HK-2 (cell line): ENCODE measurements at regions not wholly inside any gene's neighbourhood (a gene's known extent, or its start where the extent isn't known, plus 50 kb on each side); places are given as distances from the start of the nearest gene placed in this dataset.

Experiments used
- DNase-seq: peaks from one replicate; pipeline ENCODE4 v3.0.0-alpha.2; 2018; ENCODE audit not compliant: unreplicated experiment

DNA sequence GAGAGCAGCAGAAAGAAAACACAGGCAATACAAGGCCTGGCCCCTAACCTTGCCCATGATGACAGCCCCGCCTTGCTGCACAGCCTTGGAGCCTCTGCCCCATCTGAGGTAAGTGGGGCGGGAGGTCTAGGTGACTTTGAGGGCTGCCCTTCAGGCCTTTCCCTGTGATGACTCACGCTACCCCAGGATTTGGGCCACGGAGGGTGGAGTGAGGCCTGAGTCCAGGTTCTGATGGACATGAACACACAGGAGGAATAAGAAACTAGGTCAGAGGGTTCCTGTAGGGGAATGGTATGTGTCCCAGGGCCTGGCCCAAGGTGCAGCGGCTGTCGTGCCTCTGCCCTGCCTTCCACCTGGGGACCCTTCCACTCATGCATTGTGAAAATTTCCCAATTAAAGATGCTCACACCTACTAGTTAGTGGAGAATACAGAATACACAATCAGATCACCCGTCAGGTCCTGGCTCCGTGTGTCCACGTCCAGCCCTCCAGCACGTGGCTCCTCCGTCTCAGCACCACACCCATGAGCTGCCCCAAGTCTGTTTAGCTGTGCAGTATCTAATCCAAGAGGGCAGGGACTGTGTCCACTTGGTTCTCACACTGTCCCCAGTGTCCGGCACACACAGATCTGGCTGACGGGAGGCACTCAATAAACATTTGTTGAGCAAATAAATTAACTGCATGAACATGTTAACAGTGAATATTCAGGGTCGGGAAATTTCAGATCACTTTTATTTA, 111.0 kb downstream of the CHST1 start:
- no peak for DNase-seq

DNA sequence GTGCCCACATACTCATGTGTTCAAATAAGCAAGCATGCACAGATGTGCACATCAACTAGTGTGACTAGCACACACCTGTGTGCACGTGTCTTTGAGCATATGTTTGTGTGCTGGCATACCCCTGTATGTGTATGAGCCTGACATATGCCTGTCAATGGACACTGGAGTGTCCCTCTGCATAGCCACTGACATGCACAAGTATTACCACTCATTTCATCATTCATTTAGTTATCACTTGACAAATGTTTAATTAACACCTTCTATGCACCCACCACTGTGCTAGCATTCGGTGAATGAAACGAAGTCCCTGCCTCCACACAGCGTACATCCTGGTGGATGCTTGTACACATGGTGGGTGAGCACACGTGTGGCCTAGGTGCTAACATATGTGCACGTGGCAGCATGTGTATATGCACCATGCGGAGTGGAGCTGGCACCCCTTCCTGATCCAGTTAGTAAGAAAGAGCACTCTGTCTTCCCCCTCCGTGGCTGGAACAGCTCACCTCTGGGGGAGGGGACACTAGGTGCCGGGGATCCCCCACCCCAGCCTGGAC, 112.0 kb downstream of the CHST1 start:
- DNase-seq, result no peak

DNA sequence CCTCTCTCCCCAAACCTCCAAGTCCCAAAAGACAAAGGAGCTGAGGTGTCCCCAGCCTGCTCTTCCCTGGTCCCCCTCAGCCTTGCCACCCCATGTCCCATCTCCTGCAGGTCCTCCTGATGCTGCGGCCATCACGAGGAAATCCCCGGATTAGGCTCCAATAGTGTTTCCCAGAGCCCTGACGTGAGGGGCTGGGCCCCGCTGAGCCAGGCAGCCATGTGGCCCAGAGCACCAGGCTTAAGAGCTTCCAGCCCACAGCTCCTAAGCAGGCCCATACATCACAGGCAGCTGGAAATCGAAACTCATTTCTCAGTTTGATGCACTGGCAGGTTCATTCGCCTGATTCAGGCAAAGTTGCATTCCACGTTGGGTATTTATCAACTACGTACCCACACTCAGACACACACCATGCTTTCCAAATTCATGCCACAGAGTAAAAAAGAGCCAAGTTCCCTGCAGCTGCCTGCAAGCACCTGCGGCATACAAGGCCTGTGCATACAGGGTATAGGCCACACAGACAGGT, 114.2 kb downstream of the CHST1 start:
- DNase-seq, result no peak

DNA sequence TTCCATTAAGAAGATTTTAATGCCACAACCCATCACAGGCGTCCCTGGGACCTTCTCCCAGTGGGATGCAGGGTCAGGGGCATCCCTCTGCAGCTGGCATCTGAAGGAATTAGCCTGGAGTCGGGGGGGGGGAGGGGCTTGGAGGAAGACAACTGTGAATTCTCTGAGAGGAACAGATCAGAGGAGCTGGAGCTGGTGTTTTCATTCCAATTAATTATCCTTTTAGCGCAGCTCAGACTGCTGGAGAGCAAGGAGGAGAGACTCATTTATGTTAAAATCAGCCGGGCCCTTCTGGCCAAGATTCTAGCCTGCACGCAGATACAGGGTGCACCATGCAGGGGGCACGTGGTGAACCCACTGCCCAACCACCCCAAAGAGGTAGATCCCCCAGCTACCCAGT, 116.2 kb downstream of the CHST1 start:
- no peak for DNase-seq

DNA sequence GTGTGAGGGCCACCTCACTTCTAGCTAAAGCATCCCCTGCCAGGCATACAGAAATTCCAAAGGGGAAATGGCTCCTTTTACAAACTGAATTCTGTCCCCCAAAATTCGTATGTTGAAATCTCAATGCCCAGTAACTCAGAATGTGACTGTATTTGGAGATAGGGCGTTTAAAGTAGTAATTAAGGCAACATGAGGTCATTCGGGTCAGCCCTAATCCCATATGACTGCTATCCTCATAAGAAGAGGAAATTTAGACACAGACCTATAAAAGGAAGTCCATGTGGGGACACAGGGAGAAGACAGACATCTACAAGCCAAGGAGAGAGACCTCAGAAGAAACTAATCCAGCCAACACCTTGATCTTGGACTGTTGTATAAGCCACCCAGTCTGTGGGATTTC, 119.1 kb downstream of the CHST1 start:
- no peak for DNase-seq

DNA sequence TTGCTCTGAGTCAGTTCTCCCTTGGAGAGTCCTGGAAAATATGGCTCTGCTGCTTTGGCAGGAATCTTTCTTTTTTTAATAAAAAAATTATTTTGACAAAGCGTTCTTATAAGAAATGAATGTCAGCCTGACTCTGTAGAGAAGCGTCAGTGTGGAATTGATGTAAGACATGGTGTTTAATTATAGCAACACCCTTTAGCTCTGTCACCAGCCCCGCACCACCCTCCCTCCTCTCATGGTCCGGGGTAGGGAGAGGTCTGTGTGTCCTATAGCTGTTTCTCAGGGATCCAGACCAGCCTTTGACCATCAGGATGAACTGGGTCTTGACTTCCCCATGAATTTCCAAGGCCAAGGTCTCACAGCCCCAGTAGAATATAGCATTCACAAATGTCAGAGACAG, 120.6 kb downstream of the CHST1 start:
- no peak for DNase-seq

DNA sequence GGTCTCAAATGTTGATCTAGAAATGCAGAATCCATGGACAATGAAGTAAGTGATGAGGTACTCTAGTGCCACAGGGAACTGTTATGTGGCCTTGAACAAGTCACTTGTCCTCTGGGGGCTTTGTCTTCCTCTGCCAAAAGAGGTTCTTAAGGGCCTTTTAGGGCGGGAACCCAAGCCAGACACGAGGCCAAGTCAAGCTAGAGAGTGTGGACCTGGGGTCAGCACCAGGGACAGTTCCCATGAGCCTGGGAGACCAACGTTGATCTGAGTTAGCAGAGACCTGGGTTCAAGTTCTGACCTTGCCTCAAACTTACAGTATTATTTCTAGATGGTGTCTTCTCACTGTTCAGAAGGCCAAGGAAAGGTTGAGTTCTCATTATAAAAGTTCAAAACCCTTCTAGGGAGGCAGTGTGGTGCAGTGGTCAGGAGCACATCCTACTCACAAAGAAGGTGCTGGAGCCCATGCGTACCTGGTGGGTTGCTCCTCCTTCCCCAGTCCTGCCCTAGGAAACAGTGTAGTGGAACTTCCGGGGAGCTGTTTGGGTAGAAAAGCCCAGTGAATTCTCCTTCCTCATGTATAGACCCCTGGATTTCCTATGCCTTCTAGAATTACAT, 121.5 kb downstream of the CHST1 start:
- DNase-seq, result peak; percentile 8

DNA sequence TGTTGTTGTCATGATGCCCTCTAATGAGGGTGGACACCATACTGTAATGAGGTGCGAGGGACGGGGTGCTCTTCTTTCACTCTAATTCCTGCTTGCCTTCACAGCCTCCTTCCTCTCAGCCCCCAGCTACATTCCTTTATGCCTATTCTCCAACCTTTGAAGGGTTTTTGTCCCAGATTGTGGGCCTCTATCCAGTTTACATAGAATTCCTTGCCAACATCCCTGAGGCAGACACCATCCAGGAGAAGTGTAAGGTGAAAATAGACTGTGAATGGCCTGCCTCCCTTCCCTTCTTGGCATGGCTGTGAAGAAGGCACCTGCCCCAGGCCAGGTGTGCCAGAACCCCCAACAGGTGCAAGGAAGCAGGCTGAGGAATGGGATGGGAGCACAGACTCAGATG, 122.3 kb downstream of the CHST1 start:
- no peak for DNase-seq

DNA sequence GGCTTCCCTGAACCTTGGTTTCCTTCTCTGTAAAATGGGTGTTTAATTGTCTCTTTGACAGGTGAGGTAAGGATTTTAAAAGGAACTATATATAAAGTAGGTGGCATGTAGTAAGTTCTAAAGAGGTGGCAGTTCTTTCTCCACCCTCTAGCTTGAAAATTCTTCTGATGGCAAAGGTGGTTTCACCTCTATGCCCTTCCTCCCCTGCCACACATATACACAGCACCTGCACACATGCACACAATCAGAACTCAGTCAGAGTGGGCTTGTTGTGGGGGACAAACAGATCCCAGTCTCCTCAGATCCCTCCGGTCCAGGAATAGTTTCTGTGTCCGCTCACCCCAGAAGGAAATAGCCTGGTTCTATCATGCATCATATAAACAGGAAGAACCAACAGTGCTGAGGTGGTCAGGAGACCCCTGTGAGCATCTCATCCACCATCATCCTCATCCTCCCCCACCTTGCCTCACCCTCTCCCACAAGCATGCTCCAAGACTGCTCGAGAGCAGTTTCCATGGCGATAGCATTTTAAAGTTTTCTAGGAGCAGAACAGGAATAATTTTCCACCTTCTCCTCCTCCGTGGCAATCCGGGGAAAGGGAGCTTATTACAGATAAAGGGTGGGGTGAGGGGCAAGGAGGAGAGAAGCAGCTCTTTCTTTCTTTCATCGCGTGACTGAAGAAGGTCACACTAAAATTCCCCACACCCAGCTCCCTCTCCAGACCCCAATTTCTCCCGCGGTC, 123.6 kb downstream of the CHST1 start:
- DNase-seq, result no peak

DNA sequence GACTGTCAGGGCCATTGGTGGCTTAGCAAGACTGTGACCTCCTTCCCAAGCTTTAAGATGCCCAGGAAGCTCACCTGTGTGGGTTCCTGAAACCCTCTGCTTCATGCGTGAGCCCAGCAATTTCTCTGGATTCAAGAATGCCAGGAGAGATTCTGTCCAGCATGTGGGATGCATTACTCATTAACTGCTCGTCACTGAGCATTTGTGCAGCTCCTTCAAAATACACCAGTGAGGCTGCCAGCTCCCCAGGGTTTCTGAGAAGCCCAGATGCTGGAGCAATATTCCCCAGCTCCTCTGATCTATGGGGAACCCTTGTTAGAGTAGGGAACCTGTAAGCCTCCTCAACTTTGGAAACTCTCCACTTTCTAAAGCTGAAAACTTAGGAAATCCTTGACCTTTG, 126.5 kb downstream of the CHST1 start:
- no peak for DNase-seq

DNA sequence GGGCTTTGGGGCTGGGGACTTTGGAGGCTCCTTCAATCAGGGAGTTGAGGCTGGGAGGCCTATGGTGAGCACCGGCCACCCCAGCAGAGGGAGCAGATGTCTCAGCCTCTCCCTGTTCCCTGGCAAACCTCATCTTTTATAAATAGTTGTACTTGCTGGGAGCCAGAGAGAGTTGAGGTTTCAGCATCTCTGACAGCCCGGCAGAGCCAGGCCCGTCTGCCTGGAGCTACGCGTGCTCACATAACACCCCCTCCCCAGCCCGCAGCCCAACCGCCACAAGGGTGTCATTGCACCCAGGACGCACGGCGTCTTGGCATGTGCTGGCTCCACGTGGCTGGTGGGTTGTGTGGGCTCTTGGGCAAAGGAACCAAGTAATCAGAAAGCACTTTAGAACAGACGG, 127.1 kb downstream of the CHST1 start:
- DNase-seq, result no peak

DNA sequence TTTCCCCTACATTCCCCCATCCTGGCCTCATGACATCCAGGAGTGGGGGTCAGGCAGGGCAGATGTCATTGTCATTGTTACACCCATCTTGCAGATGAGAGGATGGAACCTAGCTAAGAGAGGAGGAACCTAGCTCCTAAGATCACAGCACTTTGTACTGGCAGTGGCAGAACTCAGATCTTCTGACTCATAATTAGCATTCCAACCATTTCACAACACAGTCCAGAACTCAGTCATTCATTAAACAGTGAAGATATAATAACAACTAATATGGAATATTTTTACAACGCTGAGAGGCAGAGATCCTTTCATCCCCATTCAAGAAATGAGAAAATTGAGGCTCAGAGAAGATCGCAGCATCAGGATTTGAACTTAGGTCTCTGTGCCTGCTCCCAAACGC, 127.8 kb downstream of the CHST1 start:
- DNase-seq, result no peak

DNA sequence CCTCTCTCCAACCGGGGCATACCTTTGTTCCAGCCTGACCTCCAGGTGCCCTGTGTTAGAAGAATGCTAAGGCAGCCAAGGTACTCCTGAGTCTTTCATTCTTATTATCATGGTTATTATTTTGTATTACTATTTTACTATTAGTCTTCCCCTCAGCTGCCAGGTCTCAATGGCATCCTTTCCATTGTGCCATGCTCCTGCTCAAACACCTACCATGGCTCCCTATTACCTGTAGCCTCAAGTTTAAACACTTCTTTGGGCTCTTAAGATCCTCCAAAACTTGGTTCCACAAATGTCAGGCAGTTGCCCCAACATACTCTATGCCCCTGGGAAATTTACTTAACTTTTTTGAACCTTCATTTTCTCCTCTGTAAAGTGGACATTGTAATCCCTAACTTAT, 130.4 kb downstream of the CHST1 start:
- DNase-seq, result no peak

DNA sequence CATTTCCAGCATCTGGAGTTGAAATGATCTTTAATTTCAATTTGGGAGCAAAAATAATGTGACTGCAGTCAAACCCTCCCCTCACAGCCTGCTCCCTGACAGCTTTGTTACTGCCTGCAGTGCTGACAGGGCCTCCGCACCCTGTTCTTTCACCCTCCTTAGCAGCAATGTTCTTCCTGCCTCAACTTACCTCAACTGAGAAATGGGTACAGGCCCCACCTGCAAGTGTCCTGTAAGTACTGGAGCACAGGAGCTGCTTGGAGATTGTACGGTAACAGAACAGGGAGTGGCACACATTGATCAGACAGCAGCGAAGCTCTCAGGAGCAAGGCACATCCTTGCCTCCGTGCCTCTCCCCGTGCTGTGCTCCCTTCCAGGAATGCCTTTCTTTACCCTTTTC, 131.3 kb downstream of the CHST1 start:
- no peak for DNase-seq

DNA sequence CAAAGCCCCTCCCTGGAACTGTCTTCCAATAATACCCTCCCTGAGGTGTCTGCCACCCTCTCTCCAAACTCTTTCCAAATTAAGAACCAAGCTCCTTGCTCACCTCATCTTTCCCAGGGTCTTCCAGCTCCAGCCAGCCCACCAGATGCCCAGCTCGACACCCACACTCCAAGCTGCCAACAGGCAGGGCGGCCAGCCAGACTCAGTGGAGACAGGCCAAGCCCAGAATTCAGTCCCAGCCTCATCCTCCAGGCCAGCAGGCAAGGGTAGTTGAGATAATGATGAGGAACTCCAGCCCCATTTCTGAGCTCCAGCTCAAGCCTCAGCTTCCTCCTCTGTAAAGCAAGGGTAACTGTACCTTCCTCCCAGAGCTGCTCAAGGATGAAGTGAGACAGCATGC, 132.9 kb downstream of the CHST1 start:
- DNase-seq, result no peak

DNA sequence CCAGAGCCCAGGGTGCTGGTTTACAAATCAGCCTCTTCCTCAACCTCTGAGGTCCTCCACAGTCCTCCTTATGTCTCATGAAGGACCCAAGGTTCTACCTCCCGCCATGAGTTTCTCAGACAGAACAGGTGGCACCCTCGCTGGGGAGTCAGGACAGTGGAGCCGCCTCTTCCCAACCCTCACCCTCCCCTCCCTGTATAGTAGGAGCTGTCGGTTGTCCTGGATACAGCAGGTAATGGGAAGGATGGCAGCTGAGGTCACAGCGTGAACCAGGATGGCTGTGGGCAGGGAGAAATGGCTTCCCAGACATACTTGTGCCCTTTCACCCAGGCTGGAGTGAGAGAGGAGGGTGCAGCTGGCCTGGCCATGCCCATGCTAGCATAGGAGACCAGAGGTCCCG, 134.6 kb downstream of the CHST1 start:
- no peak for DNase-seq

DNA sequence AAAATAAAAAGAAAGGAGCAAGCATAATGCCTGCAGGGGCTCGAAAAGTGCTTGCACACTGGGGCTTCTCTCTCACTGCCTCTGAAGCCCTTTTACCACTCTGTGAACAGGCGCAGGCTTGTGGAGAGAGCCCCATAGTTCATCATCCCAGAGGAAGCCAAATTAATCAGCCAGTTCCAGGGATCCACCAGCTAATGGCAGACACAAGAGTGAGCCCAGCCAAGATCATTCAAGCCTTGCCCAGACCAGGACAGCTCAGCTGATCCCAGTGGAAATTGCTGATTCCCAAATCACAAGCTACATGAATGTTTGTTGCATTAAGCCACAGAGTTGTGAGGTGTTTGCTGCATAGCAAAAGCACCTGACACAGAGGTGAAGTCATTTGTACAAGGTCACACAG, 135.3 kb downstream of the CHST1 start:
- no peak for DNase-seq

DNA sequence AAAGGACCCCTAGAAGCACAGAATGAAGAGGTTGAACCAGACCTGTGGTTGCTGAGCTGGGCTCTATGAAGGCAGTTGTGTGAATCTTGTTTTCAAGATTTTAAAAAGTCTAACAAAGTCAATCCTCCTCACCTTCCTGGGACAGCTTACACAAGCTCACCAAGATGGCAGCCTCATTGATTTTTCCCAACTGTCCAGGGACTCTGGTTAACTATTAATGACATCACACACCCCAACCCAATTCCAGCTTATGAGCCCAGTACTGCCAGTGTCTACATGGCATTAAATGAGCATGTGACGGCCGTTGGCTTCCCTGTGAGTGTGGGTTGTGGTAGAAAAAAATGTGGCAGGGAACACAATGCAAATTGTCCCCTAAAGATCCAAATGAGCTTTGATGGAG, 137.0 kb downstream of the CHST1 start:
- DNase-seq, result no peak

DNA sequence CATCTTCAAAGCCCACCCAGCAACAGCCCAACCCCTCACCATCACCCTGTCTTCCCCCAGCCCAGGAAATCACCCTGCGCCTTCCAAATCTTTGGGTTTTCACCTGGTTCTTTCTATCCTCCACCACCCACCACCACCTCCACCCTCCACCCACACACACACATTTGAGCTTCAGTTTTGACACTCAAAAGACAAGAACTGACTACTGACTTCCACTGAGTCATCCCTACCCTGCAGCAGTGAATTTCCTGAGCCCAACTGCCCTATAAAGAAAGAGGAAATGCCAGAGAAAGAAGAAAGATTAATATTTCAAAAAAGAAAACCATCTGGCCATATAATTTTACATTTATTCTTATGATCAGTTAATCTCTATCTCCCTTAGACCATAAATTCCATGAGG, 137.5 kb downstream of the CHST1 start:
- no peak for DNase-seq

DNA sequence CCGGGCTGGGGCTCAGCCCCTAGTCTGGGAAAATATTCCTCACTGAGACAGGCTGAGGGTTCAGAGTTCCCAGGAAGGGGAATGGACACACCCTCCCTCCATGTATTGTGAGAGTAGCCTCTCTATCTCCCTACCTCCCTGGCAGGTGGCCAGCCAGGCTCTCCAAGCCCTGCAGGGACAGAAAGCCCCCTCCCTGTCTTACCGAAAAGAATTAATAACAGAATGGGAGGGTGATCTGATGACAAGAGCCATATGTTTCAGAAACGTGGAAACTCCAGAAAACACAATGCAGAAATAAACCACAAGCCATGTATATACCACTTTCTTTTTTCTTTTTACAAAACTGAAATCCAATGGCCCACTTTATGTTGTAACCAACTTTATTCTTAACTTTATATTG, 140.0 kb downstream of the CHST1 start:
- no peak for DNase-seq

DNA sequence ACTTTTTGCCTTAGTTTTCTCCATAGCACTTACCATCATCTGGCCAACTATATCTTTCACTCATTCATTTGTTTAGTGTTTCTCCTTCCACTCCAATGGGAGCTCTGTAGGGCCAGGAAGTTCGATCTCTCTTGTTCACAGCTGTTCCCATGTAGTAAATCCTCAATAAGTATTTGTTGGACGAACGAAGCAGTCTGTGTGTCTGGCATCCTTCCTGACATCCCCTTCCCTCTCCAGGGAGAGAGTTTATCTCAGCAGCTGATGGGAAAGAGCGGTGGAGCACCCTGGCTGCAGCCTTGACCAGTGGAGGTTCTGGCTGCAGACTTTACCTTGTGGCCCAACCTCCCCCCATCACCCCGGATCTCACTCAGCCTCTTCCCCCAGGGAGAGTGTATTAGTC, 141.7 kb downstream of the CHST1 start:
- no peak for DNase-seq

DNA sequence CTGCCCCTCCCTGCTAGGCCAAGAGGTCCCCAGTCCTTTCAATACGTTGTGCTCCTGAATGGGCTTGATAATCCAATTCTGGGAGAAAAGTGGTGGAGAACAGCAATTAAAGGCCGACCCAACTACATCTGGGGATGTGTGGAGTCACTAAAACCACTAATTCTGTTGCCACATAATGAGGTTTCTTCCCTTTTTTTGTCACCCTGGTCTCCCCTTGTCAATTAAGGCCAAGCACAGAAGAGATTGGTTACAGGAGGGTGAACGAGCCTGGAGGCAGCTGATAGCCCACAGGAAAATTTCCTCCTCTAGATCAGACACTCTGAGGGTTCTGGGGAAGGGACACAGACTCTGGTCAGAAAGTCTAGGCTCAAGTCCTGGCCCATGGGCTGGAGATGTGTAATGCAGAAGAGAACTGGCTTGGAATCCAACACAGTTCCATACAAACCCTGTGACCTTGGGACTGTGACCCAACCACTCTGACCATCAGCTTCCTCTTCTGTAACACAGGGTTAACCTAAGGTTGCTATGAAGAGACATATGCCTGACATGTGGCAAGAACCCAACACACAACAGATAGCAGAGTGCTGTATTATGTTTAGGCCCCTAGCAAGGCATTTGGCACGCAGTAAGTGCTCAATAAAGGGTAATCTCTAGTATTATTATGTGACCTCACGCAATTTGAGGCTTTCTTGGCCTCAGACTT, 146.4 kb downstream of the CHST1 start:
- no peak for DNase-seq
